Activated CD4-positive, alpha-beta T cell treated with anti-CD3 and anti-CD28 coated beads for 48 hours (primary cell): ENCODE measurements at regions not wholly inside any gene's neighbourhood (a gene's known extent, or its start where the extent isn't known, plus 50 kb on each side); places are given as distances from the start of the nearest gene placed in this dataset.

Experiments used
- DNase-seq: peaks from one replicate; pipeline ENCODE4 v3.0.0-alpha.2; 2020

DNA sequence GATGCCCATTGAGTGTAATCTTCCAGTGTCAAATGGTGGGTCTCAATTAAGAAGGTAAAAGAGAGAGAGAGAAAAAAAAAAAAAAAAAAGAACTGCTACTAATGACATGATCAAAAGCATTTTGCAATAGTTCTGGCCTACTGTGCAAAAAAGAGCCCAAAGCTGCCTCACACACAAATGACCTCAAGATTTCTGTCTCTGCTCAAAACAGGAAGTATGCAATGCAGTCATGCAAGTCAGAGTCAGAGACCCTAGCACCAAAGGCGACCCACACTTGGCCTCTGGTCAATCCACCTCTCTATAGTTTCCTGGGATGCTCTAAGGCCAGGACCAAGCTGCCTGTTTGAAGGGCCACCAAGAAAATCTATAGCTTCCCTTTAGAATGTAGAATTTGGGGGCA, 323.5 kb downstream of the VPS13C start:
- no peak for DNase-seq

GRCh38 chr15:61731099-61731498, 329.1 kb downstream of the VPS13C start:
- DNase-seq = no peak

DNA sequence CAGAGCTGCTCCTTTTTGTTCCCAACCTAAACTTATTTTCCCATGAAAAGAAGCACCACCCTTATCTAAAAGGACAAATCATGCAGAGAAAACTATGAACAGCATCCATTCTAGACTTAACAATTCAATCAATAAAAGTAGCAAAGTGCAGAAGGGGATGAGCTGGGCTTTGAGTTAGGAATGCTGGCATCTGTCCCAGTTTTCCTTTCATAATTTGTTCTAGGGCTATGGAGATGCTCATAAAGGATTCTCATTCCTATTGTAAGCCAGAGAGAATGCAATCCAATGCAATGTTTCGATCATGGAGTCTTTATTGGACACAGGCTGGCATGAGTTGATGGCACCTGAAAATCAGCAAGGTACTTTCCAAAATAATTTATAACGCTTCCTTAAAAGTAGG, 330.6 kb downstream of the VPS13C start:
- no peak for DNase-seq

- DNase-seq = no peak
Measured at GRCh38 chr15:61726166-61726565, 334.1 kb downstream of the VPS13C start.

DNA sequence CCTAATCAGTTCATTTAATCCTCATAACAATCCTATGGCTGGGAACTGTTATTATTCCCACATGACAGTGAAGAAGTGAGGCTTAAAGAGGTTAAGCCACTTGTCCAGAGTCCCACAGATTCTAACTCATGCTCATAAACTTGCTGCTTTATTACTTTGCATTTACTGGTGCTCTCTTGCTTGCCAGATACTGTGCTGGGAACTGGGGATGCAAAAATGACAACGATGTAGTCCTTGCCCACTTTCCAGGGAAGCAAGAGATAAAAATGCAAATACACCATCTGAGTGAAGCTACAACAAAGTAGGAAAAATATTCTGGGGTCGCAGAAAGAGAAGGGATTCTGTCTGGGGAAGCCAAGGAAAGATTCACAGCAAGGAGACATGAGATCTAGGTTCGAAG, 335.0 kb downstream of the VPS13C start:
- no peak for DNase-seq

DNA sequence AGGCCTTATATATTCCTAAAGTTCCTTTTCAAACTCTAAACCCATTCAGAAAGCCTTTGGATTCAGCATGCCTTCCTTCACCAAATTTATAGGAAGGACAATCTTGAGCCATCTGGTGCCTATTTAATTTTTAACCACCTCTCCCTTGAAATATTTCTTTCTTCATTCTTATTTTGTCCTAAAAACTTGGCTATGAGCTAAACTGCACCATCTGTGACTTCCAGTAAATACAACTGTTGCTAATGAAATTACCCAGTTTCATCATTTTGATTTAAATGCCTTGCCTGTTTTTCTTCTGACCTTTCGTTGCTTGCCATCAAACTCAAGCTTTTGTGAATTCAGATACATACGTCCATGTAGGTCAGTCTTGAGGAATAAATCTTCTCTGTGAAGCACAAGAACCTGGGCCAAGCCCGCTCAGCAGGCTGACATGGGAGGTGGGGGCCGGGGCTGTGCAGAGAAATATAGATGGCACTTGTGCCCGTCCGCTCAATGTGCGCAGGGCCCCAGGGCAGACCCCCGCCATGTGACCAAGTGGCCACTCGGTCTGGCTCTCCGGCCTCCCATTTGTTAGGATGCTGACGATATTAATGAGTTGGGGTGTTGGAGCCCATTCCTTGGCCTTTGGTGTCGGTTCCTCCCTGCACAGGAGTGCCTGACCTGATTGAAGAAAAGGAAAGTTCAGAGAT, 335.9 kb downstream of the VPS13C start:
- no peak for DNase-seq

- no peak for DNase-seq
Measured at GRCh38 chr15:61721418-61721817, 338.8 kb downstream of the VPS13C start.

- DNase-seq = no peak
Measured at GRCh38 chr15:61720197-61720704, 340.0 kb downstream of the VPS13C start.

DNA sequence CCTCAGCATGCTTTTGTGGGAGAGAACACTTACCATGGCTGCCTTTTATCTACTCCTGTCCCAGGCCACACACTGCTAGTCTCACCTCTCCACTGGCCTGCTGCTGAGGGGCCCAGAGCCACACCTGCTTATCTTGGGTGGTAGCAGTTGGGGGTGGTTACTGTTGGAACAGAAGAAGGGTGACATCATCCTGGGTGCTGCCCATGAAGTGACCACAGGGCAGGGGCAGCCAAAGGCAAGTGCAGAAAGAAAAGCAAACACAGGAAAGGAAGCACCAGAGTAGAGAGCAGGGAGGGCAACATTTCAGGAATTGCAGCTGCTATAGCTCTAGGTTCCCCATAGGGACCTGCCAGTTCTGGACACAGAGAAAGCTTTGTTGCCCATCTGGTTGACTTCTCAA, 345.2 kb downstream of the VPS13C start:
- no peak for DNase-seq

- DNase-seq = no peak
Measured at GRCh38 chr15:61712129-61712759, 348.0 kb downstream of the VPS13C start.

GRCh38 chr15:61702224-61703020, 357.8 kb downstream of the VPS13C start:
- no peak for DNase-seq

- DNase-seq = no peak
Measured at GRCh38 chr15:61701455-61701854, 358.8 kb downstream of the VPS13C start.

DNA sequence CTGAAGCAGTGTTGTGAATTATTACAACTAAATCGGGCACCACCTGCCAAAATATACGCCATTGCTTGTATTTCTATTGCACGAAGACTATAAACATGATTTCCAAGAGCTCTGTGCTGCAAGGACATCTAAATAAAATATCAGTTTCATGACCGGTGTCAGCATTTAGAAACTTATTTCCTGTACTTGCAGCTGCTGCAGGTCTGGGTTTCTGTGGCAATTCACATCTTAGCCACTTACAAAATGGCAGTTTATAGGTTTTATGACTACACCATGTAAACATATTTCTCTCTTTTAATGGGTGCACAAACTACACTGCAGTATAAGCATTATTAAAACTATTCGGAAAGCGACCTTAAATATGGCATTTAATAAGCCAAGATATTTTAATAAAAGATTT, 359.4 kb downstream of the VPS13C start:
- DNase-seq = no peak

GRCh38 chr15:61697796-61698195, 362.5 kb downstream of the VPS13C start:
- no peak for DNase-seq

DNA sequence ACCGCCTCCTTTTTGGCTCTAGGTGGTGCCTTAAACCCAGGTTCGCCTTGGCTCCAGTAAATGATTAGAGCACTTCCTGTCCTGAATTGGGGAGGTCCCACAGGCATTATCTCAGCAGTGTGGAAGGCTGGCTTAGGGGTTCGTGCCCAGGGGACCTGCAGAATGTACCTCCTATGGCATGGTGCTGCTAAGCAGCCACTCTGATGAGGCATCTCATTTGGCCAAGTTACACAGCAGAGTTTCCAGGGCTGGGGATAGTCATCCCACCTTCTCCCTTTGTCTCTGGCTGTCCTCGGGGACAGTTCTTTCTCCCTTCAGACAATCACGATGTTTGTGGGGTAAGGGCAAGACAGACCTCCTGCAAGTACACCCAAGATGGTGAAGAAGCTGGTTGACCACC, 371.2 kb downstream of the VPS13C start:
- DNase-seq = no peak

GRCh38 chr15:61687651-61688050, 372.6 kb downstream of the VPS13C start:
- DNase-seq = no peak

DNA sequence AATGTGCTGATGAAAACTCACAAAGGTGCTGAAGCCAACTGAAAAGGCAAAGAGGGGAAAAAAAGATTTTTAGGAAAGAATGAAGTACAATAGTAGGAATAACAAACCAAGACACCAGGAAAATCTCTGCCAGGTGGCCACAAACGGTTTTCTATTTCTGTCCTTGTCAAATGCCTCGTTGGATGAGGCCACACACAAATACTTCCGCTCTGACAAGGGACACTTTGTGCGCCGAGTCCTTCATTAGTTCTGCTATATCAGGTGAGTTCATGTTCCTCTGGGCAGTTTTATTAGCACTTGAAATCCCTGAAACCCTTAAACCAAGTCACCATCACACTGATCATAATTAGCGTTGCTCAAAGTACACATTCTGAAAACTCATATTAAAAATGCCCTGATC, 373.1 kb downstream of the VPS13C start:
- no peak for DNase-seq

DNA sequence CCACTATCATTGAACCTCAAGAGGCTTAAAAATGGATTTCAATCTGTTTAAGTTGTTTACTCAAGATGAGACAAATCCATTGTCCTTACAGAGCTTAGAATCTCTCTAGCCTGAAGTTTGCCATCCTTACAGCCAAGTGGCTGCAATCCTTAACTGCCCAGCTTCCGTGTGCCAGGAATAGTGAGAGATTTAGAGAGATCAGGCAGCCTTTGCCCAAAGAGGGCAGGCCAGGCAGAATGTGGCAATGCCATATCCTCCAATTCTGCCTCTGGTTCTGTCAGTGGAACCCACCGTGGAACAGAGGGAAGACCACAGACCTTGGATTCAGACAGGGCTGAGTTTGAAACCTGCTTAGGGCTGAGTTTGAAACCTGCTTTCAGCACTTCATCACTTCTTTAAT, 374.3 kb downstream of the VPS13C start:
- DNase-seq = no peak

- DNase-seq = no peak
Measured at GRCh38 chr15:61685534-61685933, 374.7 kb downstream of the VPS13C start.

DNA sequence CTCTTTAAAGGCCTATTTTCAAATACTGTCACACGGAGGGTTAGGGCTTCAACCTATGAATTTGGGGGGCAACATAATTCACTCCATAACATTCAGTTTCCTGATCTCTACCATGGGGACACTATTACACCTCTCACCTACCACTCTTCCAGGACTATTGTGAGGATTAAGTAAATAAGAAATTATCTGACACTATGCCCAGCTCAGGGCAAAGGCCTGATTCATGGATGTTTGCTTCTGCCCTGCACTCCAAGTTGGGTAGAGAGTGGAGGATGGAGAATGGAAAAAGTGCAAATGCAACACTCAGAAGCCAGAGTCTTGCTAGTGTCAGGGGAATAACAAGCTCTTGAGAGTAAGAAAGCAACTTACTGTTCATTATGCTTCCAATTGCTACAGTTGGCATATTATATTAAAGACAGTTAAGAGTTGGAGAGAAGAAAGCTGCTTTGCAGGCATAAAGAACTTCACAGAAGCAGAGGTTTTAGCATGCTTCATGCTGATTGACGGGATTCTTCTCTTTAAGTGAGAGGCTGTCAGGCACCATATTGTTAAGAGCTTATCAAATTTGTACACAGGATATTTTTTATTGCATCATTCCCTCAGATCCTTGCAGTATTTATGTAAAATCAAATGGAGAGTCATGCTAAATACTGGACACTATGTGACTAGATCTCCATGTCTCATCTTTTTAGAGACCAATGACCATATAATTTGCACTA, 375.3 kb downstream of the VPS13C start:
- DNase-seq = no peak

GRCh38 chr15:61682891-61683735, 377.1 kb downstream of the VPS13C start:
- no peak for DNase-seq

DNA sequence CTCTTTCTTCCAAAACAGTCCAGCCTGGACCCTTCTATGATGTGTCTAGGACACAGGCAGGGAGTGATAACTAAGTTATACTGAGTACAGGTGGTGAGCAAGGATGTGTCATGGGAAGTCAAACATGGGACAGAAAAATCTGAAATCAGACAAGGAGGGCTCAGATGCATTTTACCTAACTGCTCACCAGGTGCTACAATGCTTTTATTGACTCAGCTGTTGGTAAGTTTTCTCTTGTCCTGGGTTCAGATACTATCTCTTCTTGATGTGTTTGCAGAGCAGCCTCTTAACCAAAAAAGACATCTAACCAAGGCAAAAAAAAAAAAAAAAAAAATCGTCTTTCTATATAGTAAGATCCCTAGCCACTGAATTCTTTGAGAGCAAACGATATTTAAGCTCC, 378.6 kb downstream of the VPS13C start:
- DNase-seq = no peak
